AG04450 (cell line): ENCODE measurements at regions not wholly inside any gene's neighbourhood (a gene's known extent, or its start where the extent isn't known, plus 50 kb on each side); places are given as distances from the start of the nearest gene placed in this dataset.

Experiments used
- CTCF ChIA-PET: fragments of 300-600, 350-600 bp; formaldehyde crosslinking; extraction: SDS; loops from one replicate; lab custom pipeline; 2022; ENCODE audit warnings: antibody characterized with exemption, inconsistent platforms; lab: Charles Lee
- POLR2A ChIA-PET: fragments of 350-600 bp; formaldehyde crosslinking; extraction: SDS; loops from one replicate; lab custom pipeline; 2021; ENCODE audit warnings: antibody characterized with exemption, inconsistent platforms; lab: Yijun Ruan, JAX
- DNase-seq: peaks from one replicate; pipeline ENCODE4 v3.0.0-alpha.2; 2011; ENCODE audit warnings: low read depth, low spot score
- H3K27ac ChIP-seq: one replicate; pipeline ENCODE4 v1.5.1; 2012; ENCODE audit warnings: low read depth, low read length, control low read depth
- H3K27me3 ChIP-seq: one replicate; pipeline ENCODE4 v1.6.0; 2012; ENCODE audit warnings: low read length; ENCODE audit not compliant: control insufficient read depth, insufficient read depth
- H3K4me3 ChIP-seq: 2 replicates; pipeline ENCODE4 v1.5.1; 2011; ENCODE audit warnings: mild to moderate bottlenecking, low read depth, low read length, control low read depth
- H3K9me3 ChIP-seq: 2 replicates; pipeline ENCODE4 v1.5.1; 2012; ENCODE audit warnings: low read length; ENCODE audit not compliant: control insufficient read depth, insufficient read depth
- CTCF ChIP-seq: IDR thresholded peaks from 2 replicates; pipeline ENCODE4 v1.5.1; 2011; ENCODE audit warnings: low read depth, low read length, control low read depth, inconsistent platforms

DNA sequence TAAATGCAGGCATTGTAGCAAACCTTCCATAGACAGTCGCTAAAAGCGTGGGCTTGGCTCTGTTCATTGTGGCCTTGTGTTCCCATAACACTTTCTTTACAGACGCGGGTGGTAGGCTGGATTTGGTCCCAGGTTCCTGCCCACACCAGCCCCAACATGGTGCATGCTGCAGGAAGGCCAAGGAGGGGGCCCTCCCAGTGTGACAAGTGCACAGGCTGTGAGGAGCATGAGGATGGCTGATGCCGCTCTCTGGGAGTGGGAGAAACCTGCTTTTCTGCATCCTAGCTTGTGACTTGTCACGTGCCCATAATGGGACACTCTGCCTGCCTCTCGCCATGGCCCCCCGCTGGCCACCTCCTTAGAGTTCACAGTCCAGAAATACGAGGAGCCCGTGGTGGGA, 161.8 kb upstream of the B3GAT1 start:
- peaks cover 65% of the 10 kb centered on the region for H3K9me3 ChIP-seq
- POLR2A ChIA-PET: no interaction called here
- CTCF ChIA-PET: no interaction called here
- H3K4me3 ChIP-seq: no peak overlapping the region
- no peak for TF ChIP-seq CTCF
- no peaks in the 10 kb centered on the region for H3K27me3 ChIP-seq
- H3K27ac ChIP-seq: no peak overlapping the region
- DNase-seq: no peak

DNA sequence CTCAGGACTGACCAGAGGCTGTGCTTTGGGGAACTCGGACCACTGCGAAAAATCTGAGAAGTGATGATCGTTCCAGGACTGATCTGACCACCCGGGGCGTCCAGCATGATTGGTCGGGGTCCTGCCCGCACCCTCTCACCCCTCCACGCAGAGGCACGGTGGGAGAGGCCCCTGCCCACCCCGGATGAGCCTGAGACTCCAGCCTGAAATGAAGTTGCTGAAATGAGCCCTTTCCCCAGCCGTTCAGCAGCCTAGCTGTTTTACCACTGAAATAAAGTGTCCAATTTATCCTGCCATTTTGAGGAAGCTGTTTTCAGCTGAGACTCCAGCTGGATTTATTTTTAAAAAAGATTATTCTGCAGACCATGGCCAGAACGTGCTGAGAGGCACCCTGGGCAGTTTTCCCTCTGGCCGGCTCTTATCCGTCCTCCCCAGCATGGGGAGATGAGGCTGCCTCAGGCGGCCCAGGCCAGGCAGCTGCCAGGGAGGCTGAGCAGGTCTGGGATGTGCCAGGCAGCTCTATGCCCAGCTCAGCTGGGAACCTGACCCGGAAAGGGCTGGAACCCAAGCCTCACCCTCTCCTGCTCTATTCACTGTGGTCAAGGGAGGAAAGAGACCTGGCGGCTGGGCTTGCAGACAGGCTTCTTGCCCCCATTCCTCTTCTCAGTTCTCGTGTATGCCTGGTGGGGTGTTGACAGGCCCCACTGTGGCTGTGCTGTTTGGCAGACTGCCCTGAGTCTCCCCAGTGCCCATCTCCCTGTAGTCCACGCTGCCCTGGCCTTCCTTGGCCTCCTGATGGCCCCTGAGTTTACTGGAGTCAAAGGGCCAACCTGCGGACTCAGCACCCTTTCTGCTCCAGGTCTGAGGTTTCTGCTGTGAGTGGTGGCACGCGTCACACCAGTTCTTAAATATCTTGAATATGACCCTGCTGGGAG, 161.0 kb upstream of the B3GAT1 start:
- Histone ChIP-seq H3K9me3 (peaks cover 58% of the 10 kb centered on the region), H3K27me3 (no peaks in the 10 kb centered on the region), H3K4me3 (no peak overlapping the region), H3K27ac (no peak overlapping the region)
- POLR2A ChIA-PET: no interaction called here
- TF ChIP-seq CTCF: no peak
- CTCF ChIA-PET: no interaction called here
- no peak for DNase-seq

- no peak overlapping the region for H3K4me3 ChIP-seq
- TF ChIP-seq CTCF: no peak
- no peak for DNase-seq
- CTCF ChIA-PET: no interaction called here
- POLR2A ChIA-PET: no interaction called here
- H3K27ac ChIP-seq: no peak overlapping the region
- no peaks in the 10 kb centered on the region for H3K27me3 ChIP-seq
- H3K9me3 ChIP-seq: peaks cover 46% of the 10 kb centered on the region
These were observed 159.3 kb upstream of the B3GAT1 start for GRCh38 chr11:134571301-134571700.

DNA sequence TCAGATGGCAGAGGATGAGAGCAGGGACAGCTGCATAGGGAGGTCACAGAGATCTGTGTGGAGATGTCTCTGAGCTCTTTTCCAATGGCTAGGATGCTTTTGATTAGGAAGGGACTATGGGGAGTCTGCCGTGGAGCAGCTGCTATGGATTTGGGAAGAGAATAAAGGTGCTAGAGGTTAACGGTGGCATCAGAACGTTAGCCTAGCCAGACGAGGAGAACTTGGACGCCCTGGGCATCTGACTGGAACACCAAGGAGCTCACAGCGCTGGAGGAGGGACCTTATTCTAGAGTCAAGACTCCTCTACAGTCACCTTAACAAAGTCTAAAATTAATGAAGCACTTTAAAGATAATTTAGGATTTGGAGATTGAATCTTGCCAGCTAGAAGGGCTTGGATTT, 157.2 kb upstream of the B3GAT1 start:
- TF ChIP-seq CTCF: no peak
- no peaks in the 10 kb centered on the region for H3K27me3 ChIP-seq
- H3K4me3 ChIP-seq: no peak overlapping the region
- ChIA-PET CTCF (no interaction called here), POLR2A (no interaction called here)
- no peak overlapping the region for H3K27ac ChIP-seq
- no peak for DNase-seq
- H3K9me3 ChIP-seq: peaks cover 30% of the 10 kb centered on the region

DNA sequence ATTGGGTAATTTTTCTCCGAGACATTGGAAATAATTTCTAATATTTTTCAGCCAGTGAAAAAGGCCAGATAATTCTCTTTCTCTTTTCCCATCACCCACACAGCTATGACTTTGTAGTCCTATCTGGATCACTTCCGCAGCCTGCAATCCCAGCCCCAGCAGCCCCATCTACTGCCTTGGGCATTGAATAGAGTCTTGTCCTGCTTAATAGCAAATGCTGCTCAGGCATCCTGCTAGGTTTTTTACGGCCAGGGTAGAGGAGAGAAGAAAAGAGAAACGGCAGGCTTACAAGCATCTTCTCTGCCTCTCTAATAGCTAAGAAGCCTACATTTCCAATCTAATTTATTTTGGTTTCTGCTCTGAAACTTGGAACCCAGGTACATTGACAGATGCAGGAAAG, 154.3 kb upstream of the B3GAT1 start:
- POLR2A ChIA-PET: no interaction called here
- Histone ChIP-seq H3K27me3 (no peaks in the 10 kb centered on the region), H3K27ac (no peak overlapping the region), H3K9me3 (peaks cover 36% of the 10 kb centered on the region), H3K4me3 (no peak overlapping the region)
- DNase-seq: no peak
- no peak for TF ChIP-seq CTCF
- CTCF ChIA-PET: no interaction called here
